ENCODE measurements at regions not wholly inside any gene's neighbourhood (a gene's known extent, or its start where the extent isn't known, plus 50 kb on each side); places are given as distances from the start of the nearest gene placed in this dataset.

DNA sequence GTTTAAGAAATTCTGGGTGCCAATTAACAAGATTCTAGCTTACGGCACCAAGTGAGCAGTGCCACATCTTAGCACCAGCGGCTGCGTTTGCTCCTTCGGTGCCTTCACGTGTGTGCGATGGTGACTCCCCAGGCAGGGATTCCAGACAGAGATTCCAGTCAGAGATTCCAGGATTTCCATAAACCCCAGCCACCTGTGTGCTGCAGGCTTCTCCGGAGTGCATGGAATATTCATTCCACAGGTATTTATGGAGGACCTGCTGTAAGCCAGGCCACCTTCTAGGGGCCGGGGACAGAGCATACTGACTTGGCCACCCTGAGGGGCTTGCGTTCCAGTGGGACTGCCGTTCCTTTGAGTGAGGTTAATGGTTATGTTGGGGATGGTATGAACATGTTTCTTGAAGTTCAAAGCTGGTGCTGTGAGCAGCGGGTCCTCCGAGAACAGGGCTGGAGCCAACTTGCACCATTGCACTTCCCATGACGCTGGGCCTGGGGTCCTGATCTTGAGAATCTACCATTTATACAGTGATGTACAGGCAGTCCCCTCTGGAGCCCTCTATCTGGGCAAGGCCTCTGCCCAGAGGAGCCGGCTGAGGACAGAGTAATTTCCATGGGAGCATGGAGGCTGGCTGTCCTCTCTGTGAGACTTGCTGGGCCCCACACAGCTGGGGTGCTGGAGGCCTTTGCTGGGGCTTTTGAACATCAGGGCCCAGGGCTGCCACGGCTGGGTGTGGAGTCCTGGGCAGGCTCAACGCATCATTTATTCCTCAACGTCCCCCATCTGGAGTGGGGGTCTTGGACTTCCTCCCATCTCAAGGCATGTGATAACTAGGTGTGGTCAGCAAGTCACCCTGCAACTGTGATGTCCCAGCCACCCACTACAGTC lies 58.8 kb upstream of the AJAP1 start:
- Histone ChIP-seq H3K4me1 (no peaks in the 10 kb centered on the region), H3K9me3 (no peaks in the 10 kb centered on the region), H3K27me3 (no peaks in the 10 kb centered on the region), H3K27ac (no peak overlapping the region), H3K36me3 (ENCODE audit: low read depth, missing control alignments) (no peaks in the 10 kb centered on the region), H3K4me3 (no peak overlapping the region)
- TF ChIP-seq POLR2A (IDR thresholded peaks at IDR 0.05): no peak
- TF ChIP-seq, protein P1, sequence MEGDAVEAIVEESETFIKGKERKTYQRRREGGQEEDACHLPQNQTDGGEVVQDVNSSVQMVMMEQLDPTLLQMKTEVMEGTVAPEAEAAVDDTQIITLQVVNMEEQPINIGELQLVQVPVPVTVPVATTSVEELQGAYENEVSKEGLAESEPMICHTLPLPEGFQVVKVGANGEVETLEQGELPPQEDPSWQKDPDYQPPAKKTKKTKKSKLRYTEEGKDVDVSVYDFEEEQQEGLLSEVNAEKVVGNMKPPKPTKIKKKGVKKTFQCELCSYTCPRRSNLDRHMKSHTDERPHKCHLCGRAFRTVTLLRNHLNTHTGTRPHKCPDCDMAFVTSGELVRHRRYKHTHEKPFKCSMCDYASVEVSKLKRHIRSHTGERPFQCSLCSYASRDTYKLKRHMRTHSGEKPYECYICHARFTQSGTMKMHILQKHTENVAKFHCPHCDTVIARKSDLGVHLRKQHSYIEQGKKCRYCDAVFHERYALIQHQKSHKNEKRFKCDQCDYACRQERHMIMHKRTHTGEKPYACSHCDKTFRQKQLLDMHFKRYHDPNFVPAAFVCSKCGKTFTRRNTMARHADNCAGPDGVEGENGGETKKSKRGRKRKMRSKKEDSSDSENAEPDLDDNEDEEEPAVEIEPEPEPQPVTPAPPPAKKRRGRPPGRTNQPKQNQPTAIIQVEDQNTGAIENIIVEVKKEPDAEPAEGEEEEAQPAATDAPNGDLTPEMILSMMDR (IDR thresholded peaks at IDR 0.05): no peak
- WGBS, 2 donors: 92 to 96% methylated on average over 10 to 17 of the region's 17 CpGs
- intact Hi-C loops (cut with DNase I; ENCODE audit: low total_unique reads): no loop called here
- DNase-seq: no peak

DNA sequence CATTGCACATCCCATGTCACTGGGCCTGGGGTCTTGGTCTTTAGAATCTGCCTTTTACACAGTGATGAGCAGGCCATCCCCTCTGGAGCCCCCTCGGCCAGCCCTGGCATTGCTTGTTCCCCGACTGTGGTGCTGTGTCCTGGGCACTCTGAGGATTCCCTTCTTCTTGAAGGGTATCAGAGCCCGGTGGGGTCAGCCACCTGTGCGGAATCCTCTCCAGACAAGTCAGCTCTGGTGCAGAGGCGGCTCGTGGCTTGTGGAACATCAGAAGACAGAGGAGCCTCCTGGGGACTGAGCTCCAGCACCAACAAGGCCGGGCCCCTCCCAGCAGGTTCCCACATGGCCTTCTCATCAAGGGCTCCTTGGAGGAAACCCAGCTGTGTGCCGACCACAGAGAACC lies 57.9 kb upstream of the AJAP1 start:
- 78% methylated on average over 8 of the region's 8 CpGs for WGBS, 2 donors
- no peaks in the 10 kb centered on the region for H3K4me1 ChIP-seq
- no peak for DNase-seq
- H3K27me3 ChIP-seq: no peaks in the 10 kb centered on the region
- intact Hi-C loops (cut with DNase I; ENCODE audit: low total_unique reads): no loop called here
- H3K4me3 ChIP-seq: no peak overlapping the region
- H3K9me3 ChIP-seq: no peaks in the 10 kb centered on the region
- H3K36me3 ChIP-seq (ENCODE audit: low read depth, missing control alignments): no peaks in the 10 kb centered on the region
- H3K27ac ChIP-seq: no peak overlapping the region
- no peak for TF ChIP-seq POLR2A (IDR thresholded peaks at IDR 0.05)
- TF ChIP-seq, protein P1 (IDR thresholded peaks at IDR 0.05): no peak

DNA sequence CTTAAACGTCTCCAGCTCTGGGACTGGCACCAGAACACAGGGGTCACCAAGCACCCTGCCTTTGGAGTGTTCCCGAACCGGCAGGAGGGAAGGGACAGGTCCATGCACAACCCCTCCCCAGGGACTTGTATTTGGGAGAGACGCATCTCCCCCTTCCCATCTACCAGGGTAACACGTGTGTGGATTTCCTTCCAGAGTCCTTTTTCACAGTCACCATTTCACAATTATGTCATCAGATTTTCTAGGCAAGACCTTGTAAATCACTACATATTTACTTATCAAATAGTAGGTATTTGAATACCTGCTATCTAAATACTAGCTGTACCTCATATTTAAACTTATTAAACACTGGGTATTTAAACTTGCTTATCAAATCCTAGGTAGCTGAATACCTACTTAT lies 57.4 kb upstream of the AJAP1 start:
- Histone ChIP-seq H3K4me1 (no peaks in the 10 kb centered on the region), H3K27ac (no peak overlapping the region), H3K27me3 (no peaks in the 10 kb centered on the region), H3K4me3 (no peak overlapping the region), H3K36me3 (ENCODE audit: low read depth, missing control alignments) (no peaks in the 10 kb centered on the region), H3K9me3 (no peaks in the 10 kb centered on the region)
- DNase-seq: no peak
- TF ChIP-seq, protein P1 (IDR thresholded peaks at IDR 0.05): no peak
- no peak for TF ChIP-seq POLR2A (IDR thresholded peaks at IDR 0.05)
- intact Hi-C loops (cut with DNase I; ENCODE audit: low total_unique reads): no loop called here
- 73 to 79% methylated on average over 5 of the region's 5 CpGs for WGBS, 2 donors

DNA sequence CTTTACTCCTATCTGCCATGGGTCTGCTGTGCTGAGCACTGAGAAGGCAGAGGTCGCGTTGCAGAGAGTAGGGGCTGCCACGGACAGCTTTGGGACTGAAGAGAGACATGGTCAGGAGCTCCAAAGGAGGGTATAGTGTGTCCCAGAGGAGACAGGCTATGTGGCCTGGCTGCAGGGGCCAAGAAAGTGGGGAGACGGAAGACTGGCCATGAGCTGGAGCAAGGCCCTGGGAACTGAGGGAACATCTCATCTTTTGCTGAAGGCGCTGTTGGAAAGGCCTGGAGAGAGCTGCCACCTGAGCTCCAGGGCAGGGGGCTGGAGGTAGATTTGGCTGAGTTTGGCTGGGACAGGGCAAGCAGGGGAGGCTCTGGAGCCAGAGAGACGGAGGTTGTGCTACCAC lies 55.8 kb upstream of the AJAP1 start:
- WGBS, 2 donors: 66 to 71% methylated on average over 6 of the region's 6 CpGs
- DNase-seq: no peak
- TF ChIP-seq, protein P1 (IDR thresholded peaks at IDR 0.05): no peak
- no peak for TF ChIP-seq POLR2A (IDR thresholded peaks at IDR 0.05)
- no peaks in the 10 kb centered on the region for H3K36me3 ChIP-seq (ENCODE audit: low read depth, missing control alignments)
- no peak overlapping the region for H3K27ac ChIP-seq
- H3K4me3 ChIP-seq: no peak overlapping the region
- H3K27me3 ChIP-seq: no peaks in the 10 kb centered on the region
- intact Hi-C loops (cut with DNase I; ENCODE audit: low total_unique reads): no loop called here
- H3K9me3 ChIP-seq: no peaks in the 10 kb centered on the region
- H3K4me1 ChIP-seq: no peaks in the 10 kb centered on the region

DNA sequence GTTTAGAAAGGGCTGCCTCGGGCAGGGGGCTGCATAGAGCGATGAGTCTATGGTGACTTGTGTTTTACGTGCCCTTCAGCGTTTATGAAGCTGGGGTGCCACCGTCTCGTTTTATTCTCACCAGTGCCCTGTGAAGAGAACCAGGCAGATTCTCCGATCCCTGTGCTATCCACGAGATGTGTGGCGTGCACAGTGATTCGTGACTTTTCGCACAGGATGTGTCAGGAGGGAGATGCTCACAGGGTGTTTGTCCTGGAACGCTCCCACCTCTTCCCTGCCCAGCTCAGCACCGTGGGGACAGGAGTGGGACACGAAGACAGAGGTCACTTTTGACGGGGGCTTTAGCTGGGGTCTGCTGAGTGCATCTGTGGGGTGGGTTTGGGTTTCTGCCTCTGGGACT lies 54.9 kb upstream of the AJAP1 start:
- intact Hi-C loops (cut with DNase I; ENCODE audit: low total_unique reads): no loop called here
- TF ChIP-seq, protein P1 (IDR thresholded peaks at IDR 0.05): no peak
- TF ChIP-seq POLR2A (IDR thresholded peaks at IDR 0.05): no peak

More for the DNA sequence above, 54.9 kb upstream of the AJAP1 start:
- DNase-seq: no peak
- no peaks in the 10 kb centered on the region for H3K36me3 ChIP-seq (ENCODE audit: low read depth, missing control alignments)
- H3K4me3 ChIP-seq: no peak overlapping the region
- no peaks in the 10 kb centered on the region for H3K4me1 ChIP-seq
- H3K27me3 ChIP-seq: no peaks in the 10 kb centered on the region
- 69% methylated on average over 14 to 15 of the region's 15 CpGs for WGBS, 2 donors
- H3K9me3 ChIP-seq: no peaks in the 10 kb centered on the region
- H3K27ac ChIP-seq: no peak overlapping the region
